Keratinocyte (primary cell): ENCODE measurements at regions not wholly inside any gene's neighbourhood (a gene's known extent, or its start where the extent isn't known, plus 50 kb on each side); places are given as distances from the start of the nearest gene placed in this dataset.

Experiments
- DNase-seq: peaks from one replicate; pipeline ENCODE4 v3.0.0-alpha.2; 2011; ENCODE audit warnings: low read depth, missing footprints, low spot score
- FAIRE-seq: peaks from 2 replicates; lab custom pipeline; 2011; peaks lifted over from hg19 to GRCh38; lab: Jason Lieb, UNC
- H2AFZ ChIP-seq: 2 replicates; pipeline ENCODE4 v1.6.0; 2012; ENCODE audit warnings: low read length, control low read depth, inconsistent platforms; ENCODE audit not compliant: control insufficient read depth
- H3K27ac ChIP-seq: 2 replicates; pipeline ENCODE4 v1.5.1; 2011; ENCODE audit warnings: low read length; ENCODE audit not compliant: control insufficient read depth, insufficient read depth
- H3K27me3 ChIP-seq: 3 replicates; pipeline ENCODE4 v1.6.0; 2011; ENCODE audit warnings: low read length; ENCODE audit not compliant: control insufficient read depth, insufficient read depth; ENCODE audit errors: extremely low read depth
- H3K36me3 ChIP-seq, 2 experiments: 2 replicates in 1 of 2; 3 replicates in 1 of 2; pipeline ENCODE4 v1.5.1; 2011; ENCODE audit warnings: low read length in 2 of 2, mild to moderate bottlenecking in 1 of 2; ENCODE audit not compliant: control insufficient read depth in 2 of 2, insufficient read depth in 2 of 2; ENCODE audit errors: extremely low read depth in 1 of 2
- H3K4me1 ChIP-seq: 3 replicates; pipeline ENCODE4 v1.5.1; 2011; ENCODE audit warnings: low read length; ENCODE audit not compliant: control insufficient read depth, insufficient read depth; ENCODE audit errors: extremely low read depth
- H3K4me2 ChIP-seq: 3 replicates; pipeline ENCODE4 v1.6.0; 2011; ENCODE audit warnings: low read depth, low read length; ENCODE audit not compliant: control insufficient read depth, insufficient read depth; ENCODE audit errors: extremely low read depth
- H3K4me3 ChIP-seq, 3 experiments: fragments of 200-600 bp in 1 of 3; sonication (generic) in 1 of 3; 2 replicates in 2 of 3; 3 replicates in 1 of 3; pipeline ENCODE4 v1.5.1; 2011 to 2016; ENCODE audit warnings: low read length in 3 of 3, mild to moderate bottlenecking in 3 of 3, control low read depth in 2 of 3, inconsistent platforms in 1 of 3, low read depth in 1 of 3, mixed read lengths in 1 of 3, mixed run types in 1 of 3, moderate library complexity in 1 of 3; ENCODE audit not compliant: control insufficient read depth in 2 of 3, insufficient read depth in 2 of 3; ENCODE audit errors: extremely low read depth in 1 of 3
- H3K79me2 ChIP-seq: 2 replicates; pipeline ENCODE4 v1.6.0; 2012; ENCODE audit warnings: low read length; ENCODE audit not compliant: control insufficient read depth, insufficient read depth
- H3K9ac ChIP-seq: 3 replicates; pipeline ENCODE4 v1.6.0; 2011; ENCODE audit warnings: low read length; ENCODE audit not compliant: control insufficient read depth, insufficient read depth; ENCODE audit errors: extremely low read depth
- H3K9me1 ChIP-seq: 3 replicates; pipeline ENCODE4 v1.6.0; 2011; ENCODE audit warnings: low read length; ENCODE audit not compliant: control insufficient read depth, insufficient read depth; ENCODE audit errors: extremely low read depth
- H3K9me3 ChIP-seq: 2 replicates; pipeline ENCODE4 v1.5.1; 2012; ENCODE audit warnings: low read depth, low read length; ENCODE audit not compliant: control insufficient read depth
- H4K20me1 ChIP-seq: 3 replicates; pipeline ENCODE4 v1.6.0; 2011; ENCODE audit warnings: low read length; ENCODE audit not compliant: control insufficient read depth, insufficient read depth; ENCODE audit errors: extremely low read depth
- CTCF ChIP-seq, 3 experiments: IDR thresholded peaks in 1 of 3; conservative IDR thresholded peaks in 1 of 3; optimal IDR thresholded peaks in 1 of 3; 2 replicates in 2 of 3; 3 replicates in 1 of 3; pipeline versions ENCODE3 to v1.5.1; 2011; ENCODE audit warnings: low read length in 3 of 3, mild to moderate bottlenecking in 3 of 3, moderate library complexity in 2 of 3, control low read depth in 1 of 3, inconsistent platforms in 1 of 3; ENCODE audit not compliant: insufficient read depth in 2 of 3; ENCODE audit errors: extremely low read depth in 1 of 3
- EZH2 ChIP-seq: IDR thresholded peaks from one replicate; pipeline ENCODE4 v1.6.1; 2012; ENCODE audit warnings: inconsistent platforms, mild to moderate bottlenecking, low read length, moderate library complexity
- dilution Hi-C: fragments of 300-500 bp; cut with MboI; formaldehyde crosslinking; loops from one replicate; pipeline ENCODE4 v1.7.0; 2020; ENCODE audit warnings: low sequenced_read_pairs; ENCODE audit not compliant: extremely low pct_ligation_motif_present

GRCh38 chr5:12825163-12825562 lies 920.9 kb upstream of the CTNND2 start:
- Histone ChIP-seq H4K20me1 (no peaks in the 10 kb centered on the region), H3K4me1 (no peaks in the 10 kb centered on the region), H3K9me3 (no peaks in the 10 kb centered on the region), H3K9me1 (no peaks in the 10 kb centered on the region), H3K27me3 (no peaks in the 10 kb centered on the region), H3K27ac (no peak overlapping the region), H2AFZ (no peak overlapping the region), H3K4me2 (no peak overlapping the region), H3K36me3 (no peaks in the 10 kb centered on the region), H3K4me3 (no peak overlapping the region), H3K9ac (no peak overlapping the region), H3K79me2 (no peaks in the 10 kb centered on the region)
- DNase-seq (no peak), FAIRE-seq (no peak)
- TF ChIP-seq EZH2 (no peak), CTCF (optimal IDR thresholded peaks at IDR 0.05 in 1 of 3, IDR thresholded peaks at IDR 0.05 in 1 of 3, conservative IDR thresholded peaks at IDR 0.05 in 1 of 3; ENCODE audit: extremely low read depth in 1 of 3, insufficient read depth in 2 of 3, low read length in 3 of 3) (no peak)
- dilution Hi-C loops, result no loop called here

- FAIRE-seq (no peak), DNase-seq (no peak)
- Histone ChIP-seq H3K9ac (no peak overlapping the region), H3K4me1 (no peaks in the 10 kb centered on the region), H4K20me1 (no peaks in the 10 kb centered on the region), H3K36me3 (no peaks in the 10 kb centered on the region), H2AFZ (no peak overlapping the region), H3K4me3 (no peak overlapping the region), H3K27me3 (no peaks in the 10 kb centered on the region), H3K9me3 (no peaks in the 10 kb centered on the region), H3K27ac (no peak overlapping the region), H3K79me2 (no peaks in the 10 kb centered on the region), H3K4me2 (no peak overlapping the region), H3K9me1 (no peaks in the 10 kb centered on the region)
- TF ChIP-seq EZH2, result no peak
- no peak for TF ChIP-seq CTCF (optimal IDR thresholded peaks at IDR 0.05 in 1 of 3, IDR thresholded peaks at IDR 0.05 in 1 of 3, conservative IDR thresholded peaks at IDR 0.05 in 1 of 3; ENCODE audit: extremely low read depth in 1 of 3, insufficient read depth in 2 of 3, low read length in 3 of 3)
- dilution Hi-C loops, result no loop called here
These were observed 901.0 kb upstream of the CTNND2 start for GRCh38 chr5:12805165-12805698.
